H9 (cell line): ENCODE measurements at regions not wholly inside any gene's neighbourhood (a gene's known extent, or its start where the extent isn't known, plus 50 kb on each side); places are given as distances from the start of the nearest gene placed in this dataset.

Experiments used
- DNase-seq: peaks from one replicate; pipeline ENCODE4 v3.0.0-alpha.2; 2017
- H2AFZ ChIP-seq: one replicate; pipeline ENCODE4 v1.6.1; 2013; ENCODE audit warnings: mild to moderate bottlenecking, low read length, control low read depth, moderate library complexity
- H2AK5ac ChIP-seq: 2 replicates; pipeline ENCODE4 v1.6.1; 2013; ENCODE audit warnings: low read length, control low read depth, mixed read lengths; ENCODE audit not compliant: insufficient read length
- H2BK120ac ChIP-seq: one replicate; pipeline ENCODE4 v1.6.1; 2013; ENCODE audit warnings: low read depth, mild to moderate bottlenecking, low read length, control low read depth, inconsistent platforms; ENCODE audit not compliant: poor library complexity, severe bottlenecking
- H2BK12ac ChIP-seq: 2 replicates; pipeline ENCODE4 v1.6.1; 2013; ENCODE audit warnings: low read length, control low read depth, mixed read lengths, low read depth; ENCODE audit not compliant: insufficient read length
- H2BK15ac ChIP-seq: 2 replicates; pipeline ENCODE4 v1.6.1; 2013; ENCODE audit warnings: low read depth, low read length, control low read depth
- H2BK20ac ChIP-seq: one replicate; pipeline ENCODE4 v1.6.1; 2013; ENCODE audit warnings: low read depth, mild to moderate bottlenecking, low read length, control low read depth, inconsistent platforms; ENCODE audit not compliant: poor library complexity, severe bottlenecking
- H2BK5ac ChIP-seq: 2 replicates; pipeline ENCODE4 v1.6.1; 2013; ENCODE audit warnings: low read length, control low read depth, mixed read lengths; ENCODE audit not compliant: insufficient read length
- H3K14ac ChIP-seq: 2 replicates; pipeline ENCODE4 v1.6.1; 2013; ENCODE audit warnings: low read length, control low read depth; ENCODE audit not compliant: insufficient read depth
- H3K18ac ChIP-seq: 2 replicates; pipeline ENCODE4 v1.6.1; 2013; ENCODE audit warnings: low read depth, mild to moderate bottlenecking, mixed read lengths, low read length, control low read depth; ENCODE audit not compliant: insufficient read length
- H3K23ac ChIP-seq: 2 replicates; pipeline ENCODE4 v1.6.1; 2013; ENCODE audit warnings: low read length, control low read depth, mixed read lengths, low read depth; ENCODE audit not compliant: insufficient read length
- H3K23me2 ChIP-seq: 2 replicates; pipeline ENCODE4 v1.6.1; 2013; ENCODE audit warnings: low read depth, mild to moderate bottlenecking, mixed read lengths, low read length, control low read depth; ENCODE audit not compliant: insufficient read length, poor library complexity, severe bottlenecking
- H3K27ac ChIP-seq: 2 replicates; pipeline ENCODE4 v1.5.1; 2013; ENCODE audit warnings: low read length, control low read depth, mixed read lengths, low read depth; ENCODE audit not compliant: insufficient read length
- H3K27me3 ChIP-seq: 2 replicates; pipeline ENCODE4 v1.6.1; 2013; ENCODE audit warnings: low read length, control low read depth, inconsistent platforms; ENCODE audit not compliant: insufficient read depth
- H3K4ac ChIP-seq: 2 replicates; pipeline ENCODE4 v1.6.1; 2013; ENCODE audit warnings: low read depth, mild to moderate bottlenecking, control low read depth, inconsistent platforms, low read length, moderate library complexity
- H3K4me1 ChIP-seq: 2 replicates; pipeline ENCODE4 v1.6.1; 2013; ENCODE audit warnings: low read length, control low read depth, inconsistent platforms; ENCODE audit not compliant: insufficient read depth
- H3K4me2 ChIP-seq: 2 replicates; pipeline ENCODE4 v1.6.1; 2013; ENCODE audit warnings: low read length, control low read depth, mixed read lengths; ENCODE audit not compliant: insufficient read length, insufficient read depth
- H3K56ac ChIP-seq: 2 replicates; pipeline ENCODE4 v1.6.1; 2013; ENCODE audit warnings: low read depth, mild to moderate bottlenecking, mixed read lengths, low read length, control low read depth; ENCODE audit not compliant: insufficient read length
- H3K79me1 ChIP-seq: 2 replicates; pipeline ENCODE4 v1.6.1; 2013; ENCODE audit warnings: low read depth, mild to moderate bottlenecking, moderate library complexity, low read length, control low read depth, inconsistent platforms; ENCODE audit not compliant: insufficient read depth, poor library complexity, severe bottlenecking
- H3K79me2 ChIP-seq: 2 replicates; pipeline ENCODE4 v1.6.1; 2013; ENCODE audit warnings: low read length, control low read depth, inconsistent platforms; ENCODE audit not compliant: insufficient read depth
- H3K9ac ChIP-seq: 2 replicates; pipeline ENCODE4 v1.6.1; 2013; ENCODE audit warnings: low read length, control low read depth, mixed read lengths; ENCODE audit not compliant: insufficient read length; ENCODE audit errors: extremely low read depth
- H3K9me3 ChIP-seq: one replicate; pipeline ENCODE4 v1.6.1; 2013; ENCODE audit warnings: low read depth, low read length, inconsistent platforms; ENCODE audit not compliant: control insufficient read depth
- H3T11ph ChIP-seq: one replicate; pipeline ENCODE4 v1.6.1; 2013; ENCODE audit warnings: mild to moderate bottlenecking, low read length, control low read depth, inconsistent platforms
- H4K20me1 ChIP-seq: one replicate; pipeline ENCODE4 v1.6.1; 2013; ENCODE audit not compliant: control insufficient read depth, insufficient read length, insufficient read depth
- H4K5ac ChIP-seq: 2 replicates; pipeline ENCODE4 v1.6.1; 2013; ENCODE audit warnings: low read depth, mild to moderate bottlenecking, mixed read lengths, low read length, control low read depth; ENCODE audit not compliant: insufficient read length
- H4K8ac ChIP-seq: replicated peaks from 2 replicates; pipeline ENCODE4 v1.6.1; 2013; ENCODE audit warnings: low read length, control low read depth, mixed read lengths, low read depth; ENCODE audit not compliant: insufficient read length
- H4K91ac ChIP-seq: 2 replicates; pipeline ENCODE4 v1.6.1; 2013; ENCODE audit warnings: low read depth, mild to moderate bottlenecking, moderate library complexity, mixed read lengths, low read length, control low read depth; ENCODE audit not compliant: insufficient read length
- H3K27ac Mint-ChIP-seq, 3 experiments: 2 replicates in 2 of 3; 3 replicates in 1 of 3; pipeline ENCODE4 v1.8.0; 2020 to 2021; ENCODE audit warnings: mixed read lengths in 3 of 3, mild to moderate bottlenecking in 1 of 3, moderate library complexity in 1 of 3
- H3K27me3 Mint-ChIP-seq: 2 replicates; pipeline ENCODE4 v1.8.0; 2021; ENCODE audit warnings: low read depth, mild to moderate bottlenecking, moderate library complexity, mixed read lengths
- H3K36me3 Mint-ChIP-seq, 3 experiments: 2 replicates in 2 of 3; 3 replicates in 1 of 3; pipeline ENCODE4 v1.8.0; 2020 to 2021; ENCODE audit warnings: low read depth in 3 of 3, mixed read lengths in 3 of 3; ENCODE audit not compliant: insufficient read depth in 1 of 3
- H3K4me1 Mint-ChIP-seq, 2 experiments: 2 replicates each; pipeline ENCODE4 v1.8.0; 2020; ENCODE audit warnings: mixed read lengths in 2 of 2
- H3K4me3 Mint-ChIP-seq, 2 experiments: 2 replicates in 1 of 2; 3 replicates in 1 of 2; pipeline ENCODE4 v1.8.0; 2020 to 2021; ENCODE audit warnings: mild to moderate bottlenecking in 2 of 2, mixed read lengths in 2 of 2, moderate library complexity in 1 of 2
- H3K9me3 Mint-ChIP-seq, 2 experiments: 2 replicates in 1 of 2; 3 replicates in 1 of 2; pipeline ENCODE4 v1.8.0; 2020; ENCODE audit warnings: mild to moderate bottlenecking in 2 of 2, mixed read lengths in 2 of 2, moderate library complexity in 1 of 2
- WGBS: extraction: QIAGEN DNeasy Blood & Tissue Kit; methylation state at CpG from one replicate; pipeline ENCODE4 v1.1.7; 2013; ENCODE audit warnings: missing lambda C conversion rate, low lambda C conversion rate, mixed read lengths; ENCODE audit not compliant: insufficient read length; ENCODE audit errors: extremely low coverage; 5-methylcytosine and 5-hydroxymethylcytosine counted together
- TF ChIP-seq, protein P1 (sequence below): fragments of 200-600 bp; sonication (generic); conservative IDR thresholded peaks from 3 replicates; pipeline ENCODE4 v1.8.0; 2021; ENCODE audit warnings: antibody characterized with exemption, mild to moderate bottlenecking

DNA sequence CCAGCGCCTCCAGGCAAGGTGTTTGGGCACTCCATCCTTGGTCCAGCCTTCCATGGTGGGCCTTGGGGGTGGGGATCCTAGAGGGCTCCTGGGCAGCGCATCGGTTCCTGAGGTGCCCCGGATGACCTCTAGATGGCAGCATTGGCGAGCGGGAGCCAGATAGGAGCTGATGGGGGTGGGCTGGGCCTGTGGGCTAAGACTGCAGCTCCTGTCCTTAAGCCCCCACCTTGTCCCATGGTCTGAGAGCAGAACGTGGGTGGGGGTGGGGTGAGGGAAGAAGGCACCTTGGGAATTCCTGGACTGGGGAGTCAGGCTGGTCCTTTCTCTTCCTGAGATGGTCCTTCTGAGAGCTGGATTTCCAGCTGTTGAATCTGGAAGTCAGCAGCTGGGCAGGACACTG, 93.4 kb upstream of the CSF3R start:
- no peak overlapping the region for H4K8ac ChIP-seq
- no peaks in the 10 kb centered on the region for H3K79me2 ChIP-seq
- no peaks in the 10 kb centered on the region for H3K9me3 ChIP-seq
- Mint-ChIP-seq H3K27me3 (peaks cover 16% of the 10 kb centered on the region), H3K4me3 (no peak overlapping the region), H3K27ac (no peak overlapping the region), H3K4me1 (peaks cover 25 to 34% of the 10 kb centered on the region in 2 experiments), H3K9me3 (no peaks in the 10 kb centered on the region), H3K36me3 (no peaks in the 10 kb centered on the region)
- H3K23ac ChIP-seq = no peak overlapping the region
- no peaks in the 10 kb centered on the region for H4K20me1 ChIP-seq
- H4K5ac ChIP-seq = no peak overlapping the region
- H2BK12ac ChIP-seq = no peak overlapping the region
- H2BK20ac ChIP-seq = no peak overlapping the region
- H3K4ac ChIP-seq = no peak overlapping the region
- H3K18ac ChIP-seq = no peak overlapping the region
- peak; percentile 89 for DNase-seq
- no CpG with 5 or more reads among the region's 7 CpGs for WGBS
- H3K14ac ChIP-seq = no peak overlapping the region
- no peaks in the 10 kb centered on the region for H3K79me1 ChIP-seq
- no peak overlapping the region for H2BK15ac ChIP-seq
- H3K23me2 ChIP-seq = no peaks in the 10 kb centered on the region
- H2AFZ ChIP-seq = no peak overlapping the region
- H3K4me2 ChIP-seq = no peak overlapping the region
- no peak overlapping the region for H2BK5ac ChIP-seq
- TF ChIP-seq, protein P1, sequence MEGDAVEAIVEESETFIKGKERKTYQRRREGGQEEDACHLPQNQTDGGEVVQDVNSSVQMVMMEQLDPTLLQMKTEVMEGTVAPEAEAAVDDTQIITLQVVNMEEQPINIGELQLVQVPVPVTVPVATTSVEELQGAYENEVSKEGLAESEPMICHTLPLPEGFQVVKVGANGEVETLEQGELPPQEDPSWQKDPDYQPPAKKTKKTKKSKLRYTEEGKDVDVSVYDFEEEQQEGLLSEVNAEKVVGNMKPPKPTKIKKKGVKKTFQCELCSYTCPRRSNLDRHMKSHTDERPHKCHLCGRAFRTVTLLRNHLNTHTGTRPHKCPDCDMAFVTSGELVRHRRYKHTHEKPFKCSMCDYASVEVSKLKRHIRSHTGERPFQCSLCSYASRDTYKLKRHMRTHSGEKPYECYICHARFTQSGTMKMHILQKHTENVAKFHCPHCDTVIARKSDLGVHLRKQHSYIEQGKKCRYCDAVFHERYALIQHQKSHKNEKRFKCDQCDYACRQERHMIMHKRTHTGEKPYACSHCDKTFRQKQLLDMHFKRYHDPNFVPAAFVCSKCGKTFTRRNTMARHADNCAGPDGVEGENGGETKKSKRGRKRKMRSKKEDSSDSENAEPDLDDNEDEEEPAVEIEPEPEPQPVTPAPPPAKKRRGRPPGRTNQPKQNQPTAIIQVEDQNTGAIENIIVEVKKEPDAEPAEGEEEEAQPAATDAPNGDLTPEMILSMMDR = peak; percentile 91
- H3T11ph ChIP-seq = no peak overlapping the region
- no peak overlapping the region for H3K27ac ChIP-seq
- no peaks in the 10 kb centered on the region for H3K27me3 ChIP-seq
- no peak overlapping the region for H3K9ac ChIP-seq
- H3K4me1 ChIP-seq = no peaks in the 10 kb centered on the region
- H2BK120ac ChIP-seq = no peak overlapping the region
- H2AK5ac ChIP-seq = no peak overlapping the region
- no peak overlapping the region for H3K56ac ChIP-seq
- H4K91ac ChIP-seq = no peak overlapping the region
